ENCODE measurements at regions not wholly inside any gene's neighbourhood (a gene's known extent, or its start where the extent isn't known, plus 50 kb on each side); places are given as distances from the start of the nearest gene placed in this dataset.

- no peak for TF ChIP-seq SPI1 (IDR thresholded peaks at IDR 0.05; ENCODE audit: low read depth, low read length)
- no peak for TF ChIP-seq POLR2A (IDR thresholded peaks at IDR 0.05; ENCODE audit: low read depth, low read length)
- no peak for TF ChIP-seq POLR2AphosphoS5 (IDR thresholded peaks at IDR 0.05; ENCODE audit: low read depth, low read length)
- no peak for TF ChIP-seq TAF1 (IDR thresholded peaks at IDR 0.05; ENCODE audit: low read depth, low read length)
- no peak for TF ChIP-seq PAX5 (IDR thresholded peaks at IDR 0.05; ENCODE audit: insufficient read depth, low read length, severe bottlenecking)
These were observed 363.1 kb downstream of the PLPP3 start for GRCh38 chr1:56216218-56216617.
